Erythroblast (primary cell): ENCODE measurements at regions not wholly inside any gene's neighbourhood (a gene's known extent, or its start where the extent isn't known, plus 50 kb on each side); places are given as distances from the start of the nearest gene placed in this dataset.

Experiments used
- GATA1 ChIP-seq: IDR thresholded peaks from 2 replicates; pipeline ENCODE4 v1.6.1; 2011; ENCODE audit warnings: low read depth, mild to moderate bottlenecking, control low read depth, low read length, moderate library complexity
- POLR2A ChIP-seq: IDR thresholded peaks from 2 replicates; pipeline ENCODE4 v1.6.1; 2011; ENCODE audit warnings: mild to moderate bottlenecking, low read length

GRCh38 chr12:42922505-42922850, 332.9 kb upstream of the PRICKLE1 start:
- TF ChIP-seq POLR2A: no peak
- no peak for TF ChIP-seq GATA1
